ENCODE measurements at regions not wholly inside any gene's neighbourhood (a gene's known extent, or its start where the extent isn't known, plus 50 kb on each side); places are given as distances from the start of the nearest gene placed in this dataset.

- H3K4me2 ChIP-seq (ENCODE audit: insufficient read depth, low read length) = no peak overlapping the region
- TF ChIP-seq EZH2 (IDR thresholded peaks at IDR 0.05; ENCODE audit: borderline replicate concordance, low read depth, low read length, severe bottlenecking) (no peak), FOS (IDR thresholded peaks at IDR 0.05; ENCODE audit: borderline replicate concordance, insufficient read depth, low read length) (no peak), GATA2 (IDR thresholded peaks at IDR 0.05; ENCODE audit: insufficient read depth, insufficient read length, low read depth, low read length) (no peak), MAX (IDR thresholded peaks at IDR 0.05; ENCODE audit: insufficient read depth, insufficient read length) (no peak)
- DNase-seq (ENCODE audit: low read depth, low spot score) (no peak), FAIRE-seq (no peak)
- no peak overlapping the region for H3K4me3 ChIP-seq (replicated peaks in 1 of 3; ENCODE audit: insufficient read depth in 1 of 3, low read depth in 1 of 3, low read length in 3 of 3)
- intact Hi-C loops (cut with micrococcal nuclease) (no loop called here), dilution Hi-C loops (cut with MboI; ENCODE audit: extremely low pct_ligation_motif_present, low sequenced_read_pairs) (no loop called here)
- no peaks in the 10 kb centered on the region for H3K4me1 ChIP-seq (ENCODE audit: control insufficient read depth, extremely low read depth, insufficient read depth, low read length)
- no peaks in the 10 kb centered on the region for H3K79me2 ChIP-seq (ENCODE audit: control insufficient read depth, insufficient read depth, low read length)
- no peak overlapping the region for H2AFZ ChIP-seq (ENCODE audit: low read depth, low read length)
- no peaks in the 10 kb centered on the region for H3K9me3 ChIP-seq (replicated peaks; ENCODE audit: control insufficient read depth, insufficient read depth, low read length)
- no peaks in the 10 kb centered on the region for H4K20me1 ChIP-seq (replicated peaks; ENCODE audit: control insufficient read depth, extremely low read depth, insufficient read depth, low read length)
- H3K27me3 ChIP-seq (ENCODE audit: control insufficient read depth in 2 of 2, insufficient read depth in 2 of 2, low read length in 2 of 2) = no peaks in the 10 kb centered on the region
- BruUV-seq (replicated peaks) = no TSS peak
- no peak overlapping the region for H3K27ac ChIP-seq (ENCODE audit: insufficient read depth, low read depth, low read length)
- no peaks in the 10 kb centered on the region for H3K36me3 ChIP-seq (ENCODE audit: control insufficient read depth in 2 of 2, extremely low read depth in 1 of 2, insufficient read depth in 2 of 2, low read length in 2 of 2)
- H3K9ac ChIP-seq (replicated peaks; ENCODE audit: extremely low read depth, insufficient read depth, low read length) = no peak overlapping the region
- ChIA-PET POLR2A (no interaction called here), CTCF (no interaction called here)
- H3K9me1 ChIP-seq (replicated peaks; ENCODE audit: control insufficient read depth, extremely low read depth, insufficient read depth, low read length) = no peaks in the 10 kb centered on the region
Measured at GRCh38 chr5:6248132-6248531, 130.2 kb downstream of the MED10 start.

GRCh38 chr5:6246820-6247437, 131.4 kb downstream of the MED10 start:
- no TSS peak for BruUV-seq (replicated peaks)

More at GRCh38 chr5:6246820-6247437, 131.4 kb downstream of the MED10 start:
- Histone ChIP-seq H2AFZ (ENCODE audit: low read depth, low read length) (no peak overlapping the region), H3K27me3 (ENCODE audit: control insufficient read depth in 2 of 2, insufficient read depth in 2 of 2, low read length in 2 of 2) (no peaks in the 10 kb centered on the region), H3K79me2 (ENCODE audit: control insufficient read depth, insufficient read depth, low read length) (no peaks in the 10 kb centered on the region), H3K4me2 (ENCODE audit: insufficient read depth, low read length) (no peak overlapping the region), H4K20me1 (replicated peaks; ENCODE audit: control insufficient read depth, extremely low read depth, insufficient read depth, low read length) (no peaks in the 10 kb centered on the region), H3K4me1 (ENCODE audit: control insufficient read depth, extremely low read depth, insufficient read depth, low read length) (no peaks in the 10 kb centered on the region), H3K4me3 (replicated peaks in 1 of 3; ENCODE audit: insufficient read depth in 1 of 3, low read depth in 1 of 3, low read length in 3 of 3) (no peak overlapping the region), H3K9me3 (replicated peaks; ENCODE audit: control insufficient read depth, insufficient read depth, low read length) (no peaks in the 10 kb centered on the region), H3K27ac (ENCODE audit: insufficient read depth, low read depth, low read length) (no peak overlapping the region), H3K36me3 (ENCODE audit: control insufficient read depth in 2 of 2, extremely low read depth in 1 of 2, insufficient read depth in 2 of 2, low read length in 2 of 2) (no peaks in the 10 kb centered on the region), H3K9me1 (replicated peaks; ENCODE audit: control insufficient read depth, extremely low read depth, insufficient read depth, low read length) (no peaks in the 10 kb centered on the region), H3K9ac (replicated peaks; ENCODE audit: extremely low read depth, insufficient read depth, low read length) (no peak overlapping the region)
- no peak for DNase-seq (ENCODE audit: low read depth, low spot score)
- ChIA-PET CTCF (no interaction called here), POLR2A (no interaction called here)
- intact Hi-C loops (cut with micrococcal nuclease) = no loop called here
- no peak for FAIRE-seq
- TF ChIP-seq EZH2 (IDR thresholded peaks at IDR 0.05; ENCODE audit: borderline replicate concordance, low read depth, low read length, severe bottlenecking) (no peak), CTCF (IDR thresholded peaks at IDR 0.05; ENCODE audit: extremely low read depth in 1 of 2, insufficient read depth in 1 of 2, low read depth in 1 of 2, low read length in 2 of 2) (no peak), POLR2AphosphoS5 (IDR thresholded peaks at IDR 0.05; ENCODE audit: insufficient read depth, low read depth, low read length) (no peak), POLR2A (IDR thresholded peaks at IDR 0.05; ENCODE audit: low read depth, low read length) (no peak), MYC (IDR thresholded peaks at IDR 0.05; ENCODE audit: low read depth, low read length) (no peak), GATA2 (IDR thresholded peaks at IDR 0.05; ENCODE audit: insufficient read depth, insufficient read length, low read depth, low read length) (no peak), FOS (IDR thresholded peaks at IDR 0.05; ENCODE audit: borderline replicate concordance, insufficient read depth, low read length) (no peak), JUN (IDR thresholded peaks at IDR 0.05; ENCODE audit: borderline replicate concordance, insufficient read depth, insufficient read length, low read depth) (no peak)
- dilution Hi-C loops (cut with MboI; ENCODE audit: extremely low pct_ligation_motif_present, low sequenced_read_pairs) = no loop called here
